GM18873 (cell line): ENCODE measurements at regions not wholly inside any gene's neighbourhood (a gene's known extent, or its start where the extent isn't known, plus 50 kb on each side); places are given as distances from the start of the nearest gene placed in this dataset.
"Not testable (repeated sequence)": the region's sequence is repeated elsewhere in the genome, so short reads cannot be mapped to it uniquely, and the experiment has no call there.

Experiments used
- ATAC-seq: cut with Tn5 transposase; IDR thresholded peaks from one replicate; pipeline ENCODE4 v1.9.1; 2021; ENCODE audit warnings: mild to moderate bottlenecking, moderate library complexity, moderate number of reproducible peaks; ENCODE audit not compliant: unreplicated experiment, low FRiP score

GRCh38 chr7:13724191-13724976, 265.1 kb downstream of the ETV1 start:
- no peak for ATAC-seq

- ATAC-seq: no peak
These were observed 264.4 kb downstream of the ETV1 start for GRCh38 chr7:13724977-13725566.

DNA sequence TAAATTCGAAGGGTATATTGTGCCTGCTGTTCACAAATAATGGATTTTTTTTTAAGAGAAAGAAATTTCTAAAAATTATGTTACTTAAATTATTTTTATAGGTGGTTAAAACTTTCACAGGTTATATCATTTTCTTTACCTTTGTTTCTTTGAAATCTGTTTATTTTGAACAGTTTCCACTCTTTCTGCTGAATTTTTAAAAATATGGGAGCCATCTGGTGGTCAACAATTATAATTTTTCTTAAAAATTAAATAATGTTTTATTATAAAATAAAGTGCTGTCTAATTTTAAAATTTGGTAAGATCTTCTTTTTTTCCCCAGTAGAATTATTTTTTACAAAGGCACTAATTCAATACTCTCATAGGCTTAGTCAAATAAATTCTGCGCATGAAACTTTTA, 263.9 kb downstream of the ETV1 start:
- no peak for ATAC-seq

DNA sequence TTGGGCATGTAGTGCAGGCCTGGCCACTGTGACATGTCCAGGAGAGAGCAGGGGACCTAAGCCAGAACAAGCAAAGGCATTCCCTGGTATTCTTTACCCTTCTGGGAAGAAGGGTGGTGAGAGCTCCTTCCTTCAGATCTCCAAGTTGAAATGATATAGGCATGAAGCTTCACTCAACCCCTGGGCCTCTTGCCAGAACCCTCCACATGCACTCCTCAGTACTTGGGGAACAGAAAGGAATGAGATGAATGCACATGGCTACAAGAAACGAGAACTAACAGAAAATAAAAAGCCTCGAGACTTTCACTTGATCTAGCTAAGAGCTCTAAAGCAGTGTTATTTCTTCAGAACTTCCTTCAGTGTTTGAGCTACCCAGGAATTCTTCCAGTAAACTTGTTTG, 262.2 kb downstream of the ETV1 start:
- ATAC-seq: no peak

GRCh38 chr7:13727751-13728150, 261.7 kb downstream of the ETV1 start:
- ATAC-seq: no peak

- ATAC-seq: not testable (repeated sequence)
These were observed 261.0 kb downstream of the ETV1 start for GRCh38 chr7:13728430-13728829.

DNA sequence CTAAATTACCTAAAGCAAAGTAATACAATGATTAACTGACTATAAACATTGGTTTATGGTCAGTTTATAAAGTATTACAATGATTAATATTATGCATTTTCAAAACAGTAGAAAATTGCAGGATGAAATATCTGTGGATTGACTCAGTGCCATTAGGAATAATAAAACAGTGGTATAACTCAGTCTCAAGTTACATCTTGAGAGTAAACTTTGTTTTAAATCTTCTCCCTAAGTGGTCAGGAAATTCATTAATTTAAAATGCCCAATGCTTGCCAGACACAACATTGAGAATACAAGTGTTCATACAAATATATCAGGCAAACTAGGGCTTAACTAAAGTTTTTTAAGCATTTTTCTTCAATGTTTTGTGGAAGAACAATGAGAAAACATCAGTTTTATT, 257.8 kb downstream of the ETV1 start:
- ATAC-seq: no peak

DNA sequence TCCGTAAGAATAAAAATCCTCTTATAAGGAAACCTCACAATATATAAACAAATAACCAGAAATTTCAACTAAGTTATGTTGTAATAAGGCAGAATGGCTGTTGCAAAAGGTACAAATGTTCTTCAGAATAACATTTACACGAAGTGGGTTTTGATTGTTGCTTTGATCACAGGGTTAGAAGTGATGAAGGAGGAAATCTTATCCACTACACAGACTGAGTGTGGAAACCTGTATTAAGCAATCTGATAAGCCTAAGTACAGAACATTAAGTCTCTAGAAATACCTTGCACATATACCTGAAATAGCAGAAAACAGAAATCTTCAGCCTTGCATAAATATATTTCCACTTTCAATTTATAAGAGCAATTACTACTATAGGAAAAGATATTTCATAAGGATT, 251.9 kb downstream of the ETV1 start:
- ATAC-seq: no peak

GRCh38 chr7:13742126-13742525, 247.3 kb downstream of the ETV1 start:
- no peak for ATAC-seq

- ATAC-seq: no peak
These were observed 246.7 kb downstream of the ETV1 start for GRCh38 chr7:13742811-13743210.

DNA sequence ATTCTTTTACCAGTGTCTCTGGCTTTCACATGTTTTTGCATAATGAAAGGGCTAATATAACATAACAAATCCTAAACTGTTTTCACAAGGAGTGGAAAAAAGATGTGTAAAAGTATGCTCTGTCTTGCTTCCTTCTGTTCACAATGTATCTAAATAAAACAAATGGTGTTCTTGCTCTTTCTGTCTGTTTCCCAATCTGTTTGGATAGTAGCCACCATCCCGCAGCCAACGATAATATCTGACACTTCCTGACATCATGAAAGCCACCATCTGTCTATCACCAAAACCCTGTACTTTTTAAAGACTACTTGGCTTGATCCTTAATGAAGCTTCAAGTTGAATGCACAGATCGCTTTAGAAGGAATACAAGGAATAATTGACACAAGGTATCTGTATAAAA, 246.2 kb downstream of the ETV1 start:
- no peak for ATAC-seq

DNA sequence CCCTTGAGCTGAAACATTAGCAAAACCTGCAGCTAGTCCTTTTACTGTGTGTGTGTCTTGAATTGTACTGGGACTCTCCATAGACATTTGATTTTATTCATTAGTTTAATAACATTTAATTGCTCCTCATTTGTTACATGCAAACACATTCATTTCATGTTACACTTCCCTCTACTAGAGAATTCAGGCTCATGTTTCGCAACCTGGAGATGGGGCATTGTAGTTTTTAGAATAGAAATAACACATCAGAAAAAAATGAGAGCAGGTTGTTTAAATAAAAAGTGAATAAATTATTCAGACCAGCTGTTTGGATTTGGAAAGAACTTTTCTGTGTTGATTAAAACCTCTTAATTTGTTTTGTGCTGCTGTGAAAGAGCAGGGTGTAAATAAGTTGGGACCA, 243.9 kb downstream of the ETV1 start:
- no peak for ATAC-seq

DNA sequence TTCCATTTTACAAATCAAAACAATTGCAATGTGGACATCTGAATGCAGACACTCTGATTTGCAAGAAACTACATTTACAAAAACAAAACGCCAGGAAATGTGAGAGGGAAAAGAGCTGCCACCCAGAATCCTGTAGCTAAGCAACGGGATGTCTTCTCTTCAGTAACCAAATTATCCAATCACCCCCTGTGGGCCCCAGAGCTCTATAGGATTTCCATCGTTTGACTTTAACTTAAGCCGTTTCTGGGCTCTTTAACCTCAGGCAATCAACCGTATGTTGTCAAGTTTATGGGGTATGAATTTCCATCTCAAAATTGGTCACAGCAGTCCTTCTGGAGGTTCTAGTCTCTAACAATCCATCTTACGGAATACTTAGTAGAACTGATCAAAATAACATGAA, 240.5 kb downstream of the ETV1 start:
- no peak for ATAC-seq

DNA sequence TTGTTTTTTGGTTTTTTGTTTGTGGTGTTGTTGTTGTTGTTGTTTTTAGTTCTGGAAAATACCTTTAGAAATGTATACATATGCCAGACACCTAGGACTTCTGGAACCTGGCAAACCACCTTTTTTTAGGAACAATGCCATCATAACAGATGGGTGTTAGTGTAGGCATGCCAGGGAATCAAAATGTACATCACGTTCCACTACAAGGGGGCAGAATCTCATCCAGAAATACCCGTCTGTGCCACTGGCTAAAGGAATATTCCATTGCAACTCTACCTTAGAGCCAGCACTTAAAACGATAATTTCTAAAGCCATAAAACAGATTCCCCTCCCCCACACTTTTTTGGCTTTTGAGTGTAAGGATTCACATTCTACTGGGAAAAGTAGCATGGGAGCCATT, 239.8 kb downstream of the ETV1 start:
- no peak for ATAC-seq

DNA sequence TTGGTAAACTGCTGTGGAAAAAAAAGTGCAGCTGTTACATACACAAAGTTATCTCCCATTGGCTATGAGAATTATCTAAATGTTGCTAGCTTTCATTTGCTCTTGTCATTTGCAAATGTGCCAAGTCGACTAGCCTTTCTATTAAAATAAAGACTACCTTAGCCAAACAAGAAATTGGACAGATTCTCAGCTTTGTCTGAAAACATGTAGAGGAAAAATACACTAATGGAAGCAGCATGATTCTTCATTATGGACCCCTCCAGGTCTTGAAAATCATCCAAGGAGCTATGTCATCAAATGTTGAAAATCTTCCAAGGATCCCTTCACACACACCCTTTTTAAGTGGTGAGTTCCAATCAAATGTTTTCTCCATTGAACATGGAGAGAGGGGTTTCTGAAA, 237.7 kb downstream of the ETV1 start:
- ATAC-seq: no peak

DNA sequence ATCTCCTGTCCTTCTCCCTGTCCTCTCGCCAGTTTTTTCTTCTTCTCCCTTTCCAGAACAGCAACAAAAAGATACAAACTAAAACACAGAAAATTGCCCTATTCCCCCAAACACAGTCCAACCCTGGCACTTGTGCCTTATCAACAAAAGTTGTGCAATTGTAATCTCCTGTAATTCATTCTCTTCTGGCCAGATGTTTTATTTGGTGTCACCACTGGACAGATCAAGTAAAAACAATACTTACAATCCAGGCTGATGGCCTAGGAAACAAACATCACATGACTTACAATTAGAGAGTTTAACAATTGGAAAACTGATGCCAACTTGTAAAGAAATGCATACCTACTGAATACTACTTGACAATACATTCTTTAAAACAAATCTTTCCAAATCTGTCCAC, 231.6 kb downstream of the ETV1 start:
- ATAC-seq: no peak

DNA sequence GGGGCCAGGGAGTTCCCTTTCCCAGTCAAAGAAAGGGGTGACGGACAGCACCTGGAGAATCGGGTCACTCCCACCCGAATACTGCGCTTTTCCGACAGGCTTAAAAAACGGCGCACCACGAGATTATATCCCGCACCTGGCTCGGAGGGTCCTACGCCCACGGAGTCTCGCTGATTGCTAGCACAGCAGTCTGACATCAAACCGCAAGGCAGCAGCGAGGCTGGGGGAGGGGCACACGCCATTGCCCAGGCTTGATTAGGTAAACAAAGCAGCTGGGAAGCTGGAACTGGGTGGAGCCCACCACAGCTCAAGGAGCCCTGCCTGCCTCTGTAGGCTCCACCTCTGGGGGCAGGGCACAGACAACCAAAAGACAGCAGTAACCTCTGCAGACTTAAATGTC, 223.6 kb downstream of the ETV1 start:
- ATAC-seq: not testable (repeated sequence)

DNA sequence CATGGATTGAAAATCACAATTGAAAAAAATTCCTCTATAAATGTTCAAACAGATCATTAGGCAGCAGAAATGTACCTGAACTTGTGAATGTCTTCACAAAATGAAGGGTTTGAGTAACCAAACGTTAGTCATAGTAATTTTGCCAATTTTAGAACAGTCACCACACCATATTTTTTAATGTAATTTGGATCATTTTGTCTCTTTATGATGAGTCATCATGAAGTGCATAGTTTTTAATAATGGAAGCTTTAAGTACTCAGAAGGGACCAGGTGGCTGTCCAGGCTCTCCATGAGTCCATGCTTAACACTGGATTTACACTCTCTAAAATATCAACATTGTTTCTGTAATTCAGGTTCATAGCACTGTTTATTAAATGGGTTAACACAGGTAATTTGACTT, 219.2 kb downstream of the ETV1 start:
- no peak for ATAC-seq

GRCh38 chr7:13774976-13775375, 214.5 kb downstream of the ETV1 start:
- ATAC-seq: no peak

GRCh38 chr7:13777242-13777641, 212.2 kb downstream of the ETV1 start:
- ATAC-seq: no peak

- no peak for ATAC-seq
These were observed 210.5 kb downstream of the ETV1 start for GRCh38 chr7:13778967-13779366.

DNA sequence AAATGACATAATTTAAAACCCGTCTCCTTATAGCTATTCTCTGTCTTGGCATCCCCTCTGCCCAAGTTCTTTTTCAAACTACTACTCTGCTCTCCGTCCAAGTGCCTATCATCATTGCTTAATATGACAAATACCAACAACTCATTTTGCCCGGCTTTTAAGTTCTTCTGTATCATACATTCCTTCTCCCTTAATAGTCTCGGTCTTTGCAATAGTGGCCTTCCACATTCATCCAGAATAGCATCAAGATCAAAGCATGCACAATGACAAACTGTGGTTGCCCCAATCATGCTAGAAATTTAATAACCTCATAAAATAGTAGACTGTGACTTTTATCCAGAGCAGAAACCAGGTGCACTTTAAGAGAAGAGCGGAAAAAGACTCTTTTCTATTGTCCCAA, 198.9 kb downstream of the ETV1 start:
- ATAC-seq: no peak
